Fibroblast of lung (primary cell): ENCODE measurements at regions not wholly inside any gene's neighbourhood (a gene's known extent, or its start where the extent isn't known, plus 50 kb on each side); places are given as distances from the start of the nearest gene placed in this dataset.

ENCODE experiments used
- DNase-seq, 2 donors: peaks; one replicate each; pipeline versions ENCODE4 v3.0.0 to v3.0.0-alpha.2; 2010; ENCODE audit warnings: low read depth in 2 of 2
- H2AFZ ChIP-seq: 2 replicates; pipeline ENCODE4 v1.5.1; 2012; ENCODE audit warnings: low read length, control low read depth, inconsistent platforms
- H3K27ac ChIP-seq: 2 replicates; pipeline ENCODE4 v1.5.1; 2011; ENCODE audit warnings: low read length, control low read depth; ENCODE audit not compliant: insufficient read depth
- H3K27me3 ChIP-seq: 2 replicates; pipeline ENCODE4 v1.5.1; 2011; ENCODE audit warnings: mild to moderate bottlenecking, low read length; ENCODE audit not compliant: control insufficient read depth, insufficient read depth
- H3K36me3 ChIP-seq: 2 replicates; pipeline ENCODE4 v1.5.1; 2011; ENCODE audit warnings: low read length; ENCODE audit not compliant: control insufficient read depth, insufficient read depth
- H3K4me1 ChIP-seq: 2 replicates; pipeline ENCODE4 v1.5.1; 2011; ENCODE audit warnings: low read length; ENCODE audit not compliant: control insufficient read depth, insufficient read depth; ENCODE audit errors: extremely low read depth
- H3K4me2 ChIP-seq: 2 replicates; pipeline ENCODE4 v1.5.1; 2011; ENCODE audit warnings: low read length, control low read depth; ENCODE audit not compliant: insufficient read depth; ENCODE audit errors: extremely low read depth
- H3K4me3 ChIP-seq, 4 experiments: fragments of 200-600 bp in 1 of 4; sonication (generic) in 1 of 4; replicated peaks in 1 of 4; 2 replicates each; pipeline ENCODE4 v1.5.1; 2011 to 2016; ENCODE audit warnings: low read length in 4 of 4, low read depth in 3 of 4, mild to moderate bottlenecking in 3 of 4, control low read depth in 2 of 4, inconsistent platforms in 1 of 4, mixed read lengths in 1 of 4; ENCODE audit not compliant: insufficient read depth in 1 of 4; ENCODE audit errors: control extremely low read depth in 1 of 4
- H3K79me2 ChIP-seq: 2 replicates; pipeline ENCODE4 v1.5.1; 2012; ENCODE audit warnings: mild to moderate bottlenecking, low read length, inconsistent platforms; ENCODE audit not compliant: control insufficient read depth, insufficient read depth
- H3K9ac ChIP-seq: 2 replicates; pipeline ENCODE4 v1.5.1; 2011; ENCODE audit warnings: mild to moderate bottlenecking, low read length, control low read depth; ENCODE audit not compliant: insufficient read depth
- H3K9me3 ChIP-seq: 2 replicates; pipeline ENCODE4 v1.5.1; 2012; ENCODE audit warnings: low read depth, low read length; ENCODE audit not compliant: control insufficient read depth, insufficient read depth
- H4K20me1 ChIP-seq: 2 replicates; pipeline ENCODE4 v1.5.1; 2011; ENCODE audit warnings: low read length; ENCODE audit not compliant: control insufficient read depth, insufficient read depth; ENCODE audit errors: extremely low read depth
- CTCF ChIP-seq, 2 donors: IDR thresholded peaks in 1 of 2; conservative IDR thresholded peaks in 1 of 2; 1 replicate in 1 of 2; 2 replicates in 1 of 2; pipeline ENCODE4 v1.5.1; 2011 to 2012; ENCODE audit warnings: low read length in 2 of 2, control low read depth in 1 of 2, inconsistent platforms in 1 of 2, low read depth in 1 of 2, mild to moderate bottlenecking in 1 of 2
- EZH2 ChIP-seq: IDR thresholded peaks from 2 replicates; pipeline ENCODE4 v1.5.1; 2012; ENCODE audit warnings: low read length, control low read depth, mild to moderate bottlenecking; ENCODE audit errors: missing control alignments

GRCh38 chr15:93167291-93167690 is 78.3 kb upstream of the RGMA start:
- Histone ChIP-seq H3K9ac (no peak overlapping the region), H2AFZ (no peak overlapping the region), H3K4me1 (no peaks in the 10 kb centered on the region), H3K9me3 (no peaks in the 10 kb centered on the region), H3K79me2 (no peaks in the 10 kb centered on the region), H4K20me1 (no peaks in the 10 kb centered on the region), H3K27ac (no peak overlapping the region), H3K27me3 (no peaks in the 10 kb centered on the region), H3K36me3 (no peaks in the 10 kb centered on the region), H3K4me3 (no peak overlapping the region), H3K4me2 (no peak overlapping the region)
- DNase-seq = no peak
- TF ChIP-seq CTCF (conservative IDR thresholded peaks at IDR 0.05 in 1 of 2, IDR thresholded peaks at IDR 0.05 in 1 of 2; ENCODE audit: low read depth in 1 of 2, low read length in 2 of 2) = no peak
- no peak for TF ChIP-seq EZH2

GRCh38 chr15:93166675-93167074 is 77.7 kb upstream of the RGMA start:
- no peak overlapping the region for H3K9ac ChIP-seq
- H4K20me1 ChIP-seq = no peaks in the 10 kb centered on the region
- no peaks in the 10 kb centered on the region for H3K4me1 ChIP-seq
- no peaks in the 10 kb centered on the region for H3K27me3 ChIP-seq
- H3K4me2 ChIP-seq = no peak overlapping the region
- H3K4me3 ChIP-seq = no peak overlapping the region
- TF ChIP-seq CTCF (conservative IDR thresholded peaks at IDR 0.05 in 1 of 2, IDR thresholded peaks at IDR 0.05 in 1 of 2; ENCODE audit: low read depth in 1 of 2, low read length in 2 of 2) = no peak
- TF ChIP-seq EZH2 = no peak
- H3K79me2 ChIP-seq = no peaks in the 10 kb centered on the region
- H3K9me3 ChIP-seq = no peaks in the 10 kb centered on the region
- DNase-seq = no peak
- no peaks in the 10 kb centered on the region for H3K36me3 ChIP-seq
- H2AFZ ChIP-seq = no peak overlapping the region
- no peak overlapping the region for H3K27ac ChIP-seq

- Histone ChIP-seq H3K79me2 (no peaks in the 10 kb centered on the region), H3K9me3 (no peaks in the 10 kb centered on the region), H2AFZ (no peak overlapping the region), H3K4me3 (no peak overlapping the region), H3K4me2 (no peak overlapping the region), H3K9ac (no peak overlapping the region), H4K20me1 (no peaks in the 10 kb centered on the region), H3K27me3 (no peaks in the 10 kb centered on the region), H3K36me3 (no peaks in the 10 kb centered on the region), H3K4me1 (no peaks in the 10 kb centered on the region), H3K27ac (no peak overlapping the region)
- TF ChIP-seq EZH2 (no peak), CTCF (conservative IDR thresholded peaks at IDR 0.05 in 1 of 2, IDR thresholded peaks at IDR 0.05 in 1 of 2; ENCODE audit: low read depth in 1 of 2, low read length in 2 of 2) (no peak)
- no peak for DNase-seq
These were observed 76.9 kb upstream of the RGMA start for GRCh38 chr15:93165734-93166470.
